ENCODE measurements at regions not wholly inside any gene's neighbourhood (a gene's known extent, or its start where the extent isn't known, plus 50 kb on each side); places are given as distances from the start of the nearest gene placed in this dataset.

DNA sequence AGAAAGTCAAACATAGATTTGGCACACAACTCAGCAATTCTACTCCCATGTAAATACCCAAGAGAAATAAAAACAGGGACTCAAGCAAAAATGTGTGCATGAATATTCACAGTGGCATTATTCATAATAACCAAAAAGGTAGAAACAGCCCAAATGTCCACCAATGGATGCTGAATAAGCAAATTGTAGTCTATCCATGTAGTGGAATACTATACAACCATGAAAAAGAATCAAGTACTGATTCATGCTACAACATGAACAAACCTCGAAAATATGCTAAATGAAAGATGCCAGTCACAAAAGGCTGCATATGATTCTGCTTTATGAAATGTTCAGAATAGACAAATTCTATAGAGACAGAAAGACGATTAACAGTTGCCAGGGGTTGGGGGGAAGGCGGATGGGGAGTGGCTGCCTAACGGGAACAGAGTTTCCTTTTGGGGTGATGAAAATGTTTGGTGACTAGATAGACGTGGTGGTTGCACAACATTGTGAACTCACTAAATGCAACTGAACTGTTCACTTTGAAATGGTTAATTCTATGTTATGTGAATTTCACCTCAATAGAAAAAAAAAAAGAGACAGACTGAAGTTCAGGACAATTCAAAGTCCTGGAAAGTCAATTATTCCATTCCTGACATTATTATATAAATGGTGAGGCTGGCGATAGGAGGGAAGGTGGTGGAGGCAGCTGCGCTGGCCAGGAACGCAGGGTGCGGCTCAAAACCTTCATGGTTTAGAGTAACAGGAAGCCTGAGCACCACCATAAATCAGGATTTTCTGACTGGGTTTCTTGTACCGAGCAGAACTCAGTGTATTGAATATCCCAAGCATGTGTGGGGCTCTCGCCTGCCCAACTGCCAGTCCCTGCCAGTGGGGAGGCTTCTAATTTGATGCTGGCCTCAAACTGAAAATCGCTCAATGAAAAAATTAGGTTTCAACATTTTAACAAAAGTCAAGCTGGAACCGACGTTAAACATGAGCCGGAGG is 300.9 kb downstream of the C16orf95 start:
- H3K4me1 ChIP-seq (ENCODE audit: control insufficient read depth in 3 of 3, insufficient read depth in 2 of 3, low read depth in 1 of 3, low read length in 2 of 3) = no peaks in the 10 kb centered on the region
- no peak overlapping the region for H3K27ac ChIP-seq (ENCODE audit: low read depth in 1 of 3, low read length in 2 of 3)
- DNase-seq (no peak), FAIRE-seq (no peak)
- 59 to 72% (median 65%) methylated on average over 15 of the region's 15 CpGs for WGBS, 3 donors
- H3K9me3 ChIP-seq (ENCODE audit: control insufficient read depth in 2 of 2, insufficient read depth in 1 of 2, low read depth in 1 of 2, low read length in 1 of 2) = no peaks in the 10 kb centered on the region
- H3K27me3 ChIP-seq (ENCODE audit: control insufficient read depth in 3 of 3, insufficient read depth in 3 of 3, low read length in 3 of 3) = peaks cover 0 to 4% (median 0%) of the 10 kb centered on the region in 3 donors
- H3K36me3 ChIP-seq (ENCODE audit: control insufficient read depth in 3 of 3, insufficient read depth in 2 of 3, low read depth in 1 of 3, low read length in 3 of 3) = no peaks in the 10 kb centered on the region
- no peak overlapping the region for H3K4me3 ChIP-seq (ENCODE audit: low read depth in 1 of 3, low read length in 3 of 3)

GRCh38 chr16:87017371-87018012 is 299.7 kb downstream of the C16orf95 start:
- DNase-seq (no peak), FAIRE-seq (no peak)
- Histone ChIP-seq H3K27me3 (ENCODE audit: control insufficient read depth in 3 of 3, insufficient read depth in 3 of 3, low read length in 3 of 3) (peaks cover 0 to 4% (median 0%) of the 10 kb centered on the region in 3 donors), H3K4me1 (ENCODE audit: control insufficient read depth in 3 of 3, insufficient read depth in 2 of 3, low read depth in 1 of 3, low read length in 2 of 3) (no peaks in the 10 kb centered on the region), H3K27ac (ENCODE audit: low read depth in 1 of 3, low read length in 2 of 3) (no peak overlapping the region), H3K9me3 (ENCODE audit: control insufficient read depth in 2 of 2, insufficient read depth in 1 of 2, low read depth in 1 of 2, low read length in 1 of 2) (no peaks in the 10 kb centered on the region), H3K36me3 (ENCODE audit: control insufficient read depth in 3 of 3, insufficient read depth in 2 of 3, low read depth in 1 of 3, low read length in 3 of 3) (no peaks in the 10 kb centered on the region), H3K4me3 (ENCODE audit: low read depth in 1 of 3, low read length in 3 of 3) (no peak overlapping the region)
- 38 to 54% (median 42%) methylated on average over 9 of the region's 9 CpGs for whole genome bisulfite sequencing, 3 donors

- FAIRE-seq (no peak), DNase-seq (no peak)
- Histone ChIP-seq H3K4me3 (ENCODE audit: low read depth in 1 of 3, low read length in 3 of 3) (no peak overlapping the region), H3K9me3 (ENCODE audit: control insufficient read depth in 2 of 2, insufficient read depth in 1 of 2, low read depth in 1 of 2, low read length in 1 of 2) (no peaks in the 10 kb centered on the region), H3K27ac (ENCODE audit: low read depth in 1 of 3, low read length in 2 of 3) (no peak overlapping the region), H3K27me3 (ENCODE audit: control insufficient read depth in 3 of 3, insufficient read depth in 3 of 3, low read length in 3 of 3) (no peaks in the 10 kb centered on the region), H3K4me1 (ENCODE audit: control insufficient read depth in 3 of 3, insufficient read depth in 2 of 3, low read depth in 1 of 3, low read length in 2 of 3) (no peaks in the 10 kb centered on the region), H3K36me3 (ENCODE audit: control insufficient read depth in 3 of 3, insufficient read depth in 2 of 3, low read depth in 1 of 3, low read length in 3 of 3) (no peaks in the 10 kb centered on the region)
- WGBS, 3 donors = 80 to 89% (median 85%) methylated on average over 1 of the region's 1 CpG
Measured at GRCh38 chr16:87025676-87026075, 291.5 kb downstream of the C16orf95 start.

DNA sequence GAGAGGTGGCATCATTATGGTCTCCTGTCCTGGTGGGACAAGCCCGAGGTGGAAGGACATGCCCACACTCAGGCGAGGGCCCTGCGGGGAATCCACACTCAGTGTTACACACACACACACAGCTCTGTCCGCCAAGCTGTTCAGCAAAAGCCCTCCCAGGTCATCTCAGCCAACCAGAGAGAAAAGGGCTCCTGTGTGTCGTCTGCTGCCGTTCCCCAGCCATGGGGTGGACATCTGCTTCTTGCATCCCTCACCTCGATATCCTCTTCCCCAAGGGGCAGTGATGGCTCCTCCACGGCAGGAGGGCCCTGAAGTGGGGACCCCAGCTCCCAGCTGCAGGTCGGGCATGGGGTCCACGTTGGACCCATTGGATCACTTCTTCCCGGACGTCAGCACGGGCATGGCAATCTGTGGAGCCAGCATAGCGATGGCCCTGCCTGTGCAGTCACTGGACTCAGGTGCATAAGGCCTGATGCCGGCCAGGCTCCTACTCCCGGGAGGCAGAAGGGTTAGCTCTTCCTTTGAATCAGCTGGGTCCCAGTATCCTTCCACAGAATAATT is 290.1 kb downstream of the C16orf95 start:
- Histone ChIP-seq H3K27ac (ENCODE audit: low read depth in 1 of 3, low read length in 2 of 3) (no peak overlapping the region), H3K36me3 (ENCODE audit: control insufficient read depth in 3 of 3, insufficient read depth in 2 of 3, low read depth in 1 of 3, low read length in 3 of 3) (no peaks in the 10 kb centered on the region), H3K9me3 (ENCODE audit: control insufficient read depth in 2 of 2, insufficient read depth in 1 of 2, low read depth in 1 of 2, low read length in 1 of 2) (no peaks in the 10 kb centered on the region), H3K27me3 (ENCODE audit: control insufficient read depth in 3 of 3, insufficient read depth in 3 of 3, low read length in 3 of 3) (no peaks in the 10 kb centered on the region), H3K4me3 (ENCODE audit: low read depth in 1 of 3, low read length in 3 of 3) (no peak overlapping the region), H3K4me1 (ENCODE audit: control insufficient read depth in 3 of 3, insufficient read depth in 2 of 3, low read depth in 1 of 3, low read length in 2 of 3) (no peaks in the 10 kb centered on the region)
- 80 to 85% (median 81%) methylated on average over 16 of the region's 16 CpGs for WGBS, 3 donors
- DNase-seq = no peak
- FAIRE-seq = no peak

DNA sequence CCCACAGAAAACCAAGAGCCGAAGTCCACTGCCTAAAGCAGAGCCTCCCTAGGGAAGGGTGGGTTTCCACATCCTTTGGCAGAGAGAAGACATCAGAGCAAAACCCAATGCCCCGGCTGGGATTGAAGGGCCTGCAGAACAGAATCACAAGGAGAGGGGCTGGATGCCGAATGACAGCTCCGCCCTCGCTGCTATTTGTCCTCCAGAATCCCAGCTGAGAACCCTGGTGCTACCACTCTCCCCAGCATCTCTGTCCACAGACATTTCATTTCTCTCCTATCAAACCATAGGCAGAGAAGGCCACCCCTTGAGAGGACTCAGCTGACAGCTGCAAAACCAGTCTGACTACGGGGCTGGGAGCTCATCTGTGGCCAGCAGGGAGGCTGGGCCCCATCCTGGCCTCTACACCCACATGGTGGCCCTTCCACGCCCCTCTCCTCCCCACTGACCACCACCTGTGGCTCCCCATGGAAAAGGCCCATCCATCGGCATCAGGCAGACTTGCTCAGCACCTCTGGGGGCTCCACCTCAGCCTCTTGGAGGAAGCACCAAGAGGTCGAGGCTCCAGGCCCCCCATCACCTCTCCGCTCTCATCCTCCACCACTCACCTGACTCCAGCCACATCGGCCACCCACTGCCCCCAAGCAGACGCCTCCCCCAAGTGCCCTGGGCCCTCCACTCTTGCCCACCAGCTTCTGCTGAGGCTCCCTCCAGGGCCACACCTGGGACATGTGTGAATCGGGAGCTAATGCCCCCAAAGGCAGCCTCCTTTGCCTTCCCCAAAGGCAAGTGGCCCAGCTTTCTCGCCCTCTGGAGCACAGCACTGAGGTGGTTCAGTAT is 288.5 kb downstream of the C16orf95 start:
- H3K4me3 ChIP-seq (ENCODE audit: low read depth in 1 of 3, low read length in 3 of 3) = no peak overlapping the region
- no peak overlapping the region for H3K27ac ChIP-seq (ENCODE audit: low read depth in 1 of 3, low read length in 2 of 3)
- DNase-seq (no peak), FAIRE-seq (no peak)
- H3K36me3 ChIP-seq (ENCODE audit: control insufficient read depth in 3 of 3, insufficient read depth in 2 of 3, low read depth in 1 of 3, low read length in 3 of 3) = no peaks in the 10 kb centered on the region
- H3K4me1 ChIP-seq (ENCODE audit: control insufficient read depth in 3 of 3, insufficient read depth in 2 of 3, low read depth in 1 of 3, low read length in 2 of 3) = no peaks in the 10 kb centered on the region
- H3K27me3 ChIP-seq (ENCODE audit: control insufficient read depth in 3 of 3, insufficient read depth in 3 of 3, low read length in 3 of 3) = no peaks in the 10 kb centered on the region
- H3K9me3 ChIP-seq (ENCODE audit: control insufficient read depth in 2 of 2, insufficient read depth in 1 of 2, low read depth in 1 of 2, low read length in 1 of 2) = no peaks in the 10 kb centered on the region
- 66 to 80% (median 71%) methylated on average over 14 of the region's 14 CpGs for WGBS, 3 donors

DNA sequence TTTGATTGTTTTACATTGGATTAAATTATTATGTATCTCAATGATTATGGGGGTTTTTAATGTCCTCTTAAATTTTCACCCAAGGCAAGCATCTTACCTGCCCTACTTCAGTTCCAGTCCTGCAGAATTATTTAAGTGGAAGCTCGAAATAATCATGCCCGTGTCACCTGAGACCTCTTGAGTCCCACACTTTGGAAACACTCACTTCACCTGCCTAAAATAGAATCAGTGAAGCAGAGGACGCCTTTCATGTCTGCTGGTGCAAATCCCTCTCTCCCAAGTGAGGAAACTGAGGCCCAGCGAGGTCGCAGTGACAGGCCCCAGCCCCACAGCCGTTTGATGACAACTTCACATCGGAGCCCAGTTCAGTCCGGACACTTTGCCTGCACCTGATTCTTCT is 284.6 kb downstream of the C16orf95 start:
- H3K4me1 ChIP-seq (ENCODE audit: control insufficient read depth in 3 of 3, insufficient read depth in 2 of 3, low read depth in 1 of 3, low read length in 2 of 3) = no peaks in the 10 kb centered on the region
- no peak overlapping the region for H3K4me3 ChIP-seq (ENCODE audit: low read depth in 1 of 3, low read length in 3 of 3)
- no peaks in the 10 kb centered on the region for H3K27me3 ChIP-seq (ENCODE audit: control insufficient read depth in 3 of 3, insufficient read depth in 3 of 3, low read length in 3 of 3)
- no peaks in the 10 kb centered on the region for H3K9me3 ChIP-seq (ENCODE audit: control insufficient read depth in 2 of 2, insufficient read depth in 1 of 2, low read depth in 1 of 2, low read length in 1 of 2)
- H3K36me3 ChIP-seq (ENCODE audit: control insufficient read depth in 3 of 3, insufficient read depth in 2 of 3, low read depth in 1 of 3, low read length in 3 of 3) = no peaks in the 10 kb centered on the region
- 61 to 81% (median 70%) methylated on average over 8 of the region's 8 CpGs for WGBS, 3 donors
- DNase-seq = no peak
- H3K27ac ChIP-seq (ENCODE audit: low read depth in 1 of 3, low read length in 2 of 3) = no peak overlapping the region
- FAIRE-seq = no peak

- Histone ChIP-seq H3K27ac (ENCODE audit: low read depth in 1 of 3, low read length in 2 of 3) (no peak overlapping the region), H3K9me3 (ENCODE audit: control insufficient read depth in 2 of 2, insufficient read depth in 1 of 2, low read depth in 1 of 2, low read length in 1 of 2) (no peaks in the 10 kb centered on the region), H3K27me3 (ENCODE audit: control insufficient read depth in 3 of 3, insufficient read depth in 3 of 3, low read length in 3 of 3) (no peaks in the 10 kb centered on the region), H3K36me3 (ENCODE audit: control insufficient read depth in 3 of 3, insufficient read depth in 2 of 3, low read depth in 1 of 3, low read length in 3 of 3) (no peaks in the 10 kb centered on the region), H3K4me3 (ENCODE audit: low read depth in 1 of 3, low read length in 3 of 3) (no peak overlapping the region), H3K4me1 (ENCODE audit: control insufficient read depth in 3 of 3, insufficient read depth in 2 of 3, low read depth in 1 of 3, low read length in 2 of 3) (no peaks in the 10 kb centered on the region)
- FAIRE-seq (no peak), DNase-seq (no peak)
- WGBS, 3 donors = 77 to 81% (median 79%) methylated on average over 15 of the region's 15 CpGs
Measured at GRCh38 chr16:87033021-87033471, 284.1 kb downstream of the C16orf95 start.

Data from small intestine (tissue), 7 donors.